ENCODE measurements at regions not wholly inside any gene's neighbourhood (a gene's known extent, or its start where the extent isn't known, plus 50 kb on each side); places are given as distances from the start of the nearest gene placed in this dataset.
"Not testable (repeated sequence)": the region's sequence is repeated elsewhere in the genome, so short reads cannot be mapped to it uniquely, and the experiment has no call there.

DNA sequence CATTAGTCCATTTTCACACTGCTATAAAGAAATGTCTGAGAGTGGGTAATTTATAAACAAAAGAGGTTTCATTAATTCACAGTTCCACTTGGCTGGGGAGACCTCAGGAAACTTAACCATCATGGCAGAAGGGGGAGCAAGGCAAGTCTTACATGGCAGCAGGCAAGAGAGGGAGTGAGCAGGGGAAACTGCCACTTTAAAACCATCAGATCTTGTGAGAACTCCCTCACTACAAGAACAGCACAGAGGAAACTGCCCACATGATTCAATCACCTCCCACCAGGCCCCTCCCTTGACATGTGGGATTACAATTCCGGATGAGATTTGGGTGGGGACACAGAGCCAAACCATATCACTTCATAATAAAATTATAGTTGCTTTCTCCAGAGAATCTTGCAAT lies 365.5 kb upstream of the ID2 start:
- no peak for DNase-seq (ENCODE audit: low read depth)

- no peak for DNase-seq (ENCODE audit: low read depth)
Measured at GRCh38 chr2:8317418-8317817, 364.4 kb upstream of the ID2 start.

- no peak for DNase-seq (ENCODE audit: low read depth)
Measured at GRCh38 chr2:8319219-8319618, 362.6 kb upstream of the ID2 start.

DNA sequence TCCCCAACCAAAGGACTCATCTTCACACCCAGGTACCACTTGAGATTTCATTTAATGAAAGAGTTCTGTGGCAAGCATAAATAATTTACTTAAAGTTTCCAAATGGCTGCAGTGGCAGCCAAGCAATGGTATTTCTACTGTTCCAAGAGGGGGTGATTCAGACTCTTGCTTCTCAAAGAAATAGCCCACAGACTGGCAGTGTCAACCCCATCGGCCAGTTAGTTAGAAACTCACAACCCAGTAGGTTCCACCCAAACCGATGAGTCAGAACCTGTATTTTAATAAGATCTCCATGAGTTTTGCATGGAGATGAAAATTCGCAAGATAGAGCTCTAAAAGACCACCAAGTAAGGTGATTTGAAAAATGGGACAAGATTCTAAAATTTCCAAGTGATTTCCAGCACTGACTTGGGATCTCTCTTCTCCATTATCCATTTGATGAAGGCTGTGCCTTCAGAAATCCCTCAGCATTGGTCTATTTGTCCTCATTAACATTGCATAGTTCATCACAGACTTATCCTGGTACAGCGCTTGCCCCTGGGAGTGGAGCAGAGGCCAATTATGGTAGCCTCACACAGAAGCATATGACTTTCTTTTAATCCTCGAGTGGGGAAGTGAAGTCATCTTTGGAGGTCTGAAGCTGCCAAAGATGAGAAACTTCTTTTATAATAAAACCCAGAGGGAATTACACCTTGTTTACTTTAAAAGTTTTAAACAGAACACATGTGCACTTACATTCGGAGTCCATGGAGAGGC lies 361.4 kb upstream of the ID2 start:
- DNase-seq (ENCODE audit: low read depth) = peak; percentile 13

DNA sequence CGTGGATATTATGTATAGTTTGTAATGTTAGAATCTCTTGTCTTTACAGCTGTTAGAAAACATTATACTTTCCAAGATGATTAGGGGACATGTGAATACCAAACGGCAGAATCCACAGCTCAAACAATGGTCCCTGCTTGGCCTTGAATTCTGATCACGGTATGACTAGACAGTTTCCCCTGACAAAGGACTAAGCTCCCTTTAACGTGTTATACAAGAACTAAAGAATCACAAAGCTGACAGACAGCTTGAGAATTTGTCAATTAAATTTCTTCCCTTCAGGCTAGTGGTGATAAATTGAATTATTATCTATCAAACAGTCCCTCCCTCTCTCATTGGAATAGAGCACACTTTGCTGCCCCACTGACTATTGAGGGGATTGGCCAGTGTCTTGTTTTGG lies 359.2 kb upstream of the ID2 start:
- DNase-seq (ENCODE audit: low read depth) = no peak

GRCh38 chr2:8324164-8324856 lies 357.5 kb upstream of the ID2 start:
- no peak for DNase-seq (ENCODE audit: low read depth)

- no peak for DNase-seq (ENCODE audit: low read depth)
Measured at GRCh38 chr2:8324901-8325300, 357.0 kb upstream of the ID2 start.

GRCh38 chr2:8327371-8328100 lies 354.3 kb upstream of the ID2 start:
- no peak for DNase-seq (ENCODE audit: low read depth)

- DNase-seq (ENCODE audit: low read depth) = no peak
Measured at GRCh38 chr2:8328217-8328616, 353.6 kb upstream of the ID2 start.

- no peak for DNase-seq (ENCODE audit: low read depth)
Measured at GRCh38 chr2:8329660-8330622, 351.9 kb upstream of the ID2 start.

- DNase-seq (ENCODE audit: low read depth) = no peak
Measured at GRCh38 chr2:8331068-8331467, 350.8 kb upstream of the ID2 start.

DNA sequence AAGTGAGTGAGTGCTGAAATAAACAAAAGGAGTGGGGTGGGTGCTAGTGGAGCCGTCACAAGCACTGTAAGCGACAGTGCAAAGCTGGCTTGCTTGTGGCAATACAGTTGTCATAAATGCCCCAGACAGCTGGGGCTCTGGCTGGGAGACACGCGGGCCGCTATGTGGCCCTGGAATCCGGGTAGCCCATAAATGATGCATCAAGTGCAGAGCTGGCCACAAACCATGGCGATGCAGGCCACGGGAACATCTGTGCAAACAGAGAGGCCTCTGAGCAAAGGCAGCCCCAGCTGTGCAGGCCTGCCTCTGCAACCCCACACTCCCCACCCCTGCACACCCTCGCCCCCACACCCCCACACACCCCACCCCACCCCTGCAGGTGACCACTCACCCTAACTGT lies 349.2 kb upstream of the ID2 start:
- DNase-seq (ENCODE audit: low read depth) = no peak

GRCh38 chr2:8333177-8333831 lies 348.6 kb upstream of the ID2 start:
- DNase-seq (ENCODE audit: low read depth) = no peak

DNA sequence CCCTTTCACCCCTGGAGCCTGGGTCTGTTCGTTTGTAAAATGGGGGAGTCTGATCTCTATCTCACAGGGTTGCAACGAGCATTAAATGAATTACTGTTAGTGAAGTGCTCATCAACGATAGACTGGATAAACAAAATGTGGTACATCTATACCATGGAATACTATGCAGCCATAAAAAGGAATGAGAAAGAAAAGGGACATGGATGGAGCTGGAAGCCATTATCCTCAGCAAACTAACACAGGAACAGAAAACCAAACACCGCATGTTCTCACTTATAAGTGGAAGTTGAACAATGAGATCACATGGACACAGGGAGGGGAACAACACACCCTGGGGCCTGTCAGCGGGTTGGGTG lies 348.0 kb upstream of the ID2 start:
- DNase-seq (ENCODE audit: low read depth) = not testable (repeated sequence)

DNA sequence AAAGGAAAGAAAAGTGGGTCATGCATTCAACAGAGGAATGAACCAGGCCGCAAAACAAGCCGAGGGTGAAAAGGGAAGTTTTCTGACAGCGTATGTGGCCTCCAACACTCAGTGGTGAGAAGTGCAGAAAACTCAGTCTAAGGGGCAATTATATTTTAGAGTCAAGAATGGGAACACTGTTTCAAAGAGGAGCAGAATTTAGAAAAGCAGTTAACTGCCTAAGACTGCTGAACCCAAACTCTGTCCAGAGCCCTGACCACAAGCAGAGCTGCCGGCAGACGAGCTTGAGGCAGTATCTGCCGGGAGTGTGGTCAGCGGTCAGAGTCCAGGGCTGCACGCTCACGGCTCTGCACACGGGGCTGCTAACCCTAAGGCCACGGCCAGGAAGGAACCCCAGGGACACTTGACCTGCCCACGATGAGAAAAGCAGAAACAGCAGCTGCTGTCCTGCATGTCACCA lies 347.0 kb upstream of the ID2 start:
- DNase-seq (ENCODE audit: low read depth) = no peak

DNA sequence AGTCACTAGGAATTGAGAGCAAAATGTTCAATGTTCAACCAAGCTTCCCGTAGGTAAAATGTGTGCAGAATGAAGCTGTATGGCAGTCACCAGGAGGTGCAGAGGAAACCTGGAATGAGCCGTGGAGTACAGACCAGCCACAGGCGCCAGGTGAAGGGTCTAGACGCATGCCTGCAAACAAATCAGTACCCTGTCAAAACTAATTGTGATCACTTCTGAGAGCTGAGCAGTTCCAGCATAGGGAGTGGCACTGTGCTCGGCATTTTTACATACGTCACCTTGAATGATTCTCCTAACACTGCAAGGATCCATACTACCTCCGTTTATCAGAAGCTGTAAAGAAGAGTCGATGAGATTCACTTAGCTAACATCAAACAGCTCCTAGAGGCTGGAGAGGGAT lies 346.1 kb upstream of the ID2 start:
- no peak for DNase-seq (ENCODE audit: low read depth)

DNA sequence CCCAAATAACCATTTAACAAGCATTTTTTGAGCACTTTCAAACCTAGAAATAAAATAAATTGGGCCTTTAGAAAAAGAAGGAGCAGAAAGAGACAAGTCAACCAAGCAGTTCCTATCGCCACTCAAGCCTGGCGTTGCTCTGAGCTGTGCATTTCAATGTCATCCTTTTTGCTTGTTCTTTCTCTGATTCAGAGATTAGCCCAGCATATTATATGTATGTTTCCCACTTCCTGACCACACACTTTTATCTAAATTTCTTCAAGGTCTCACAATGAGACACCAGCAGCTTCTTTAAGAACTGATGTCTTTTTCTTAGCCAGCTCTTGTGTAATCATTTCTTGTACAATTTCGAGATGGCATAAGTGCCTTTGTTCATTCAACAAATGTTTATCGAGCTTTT lies 344.5 kb upstream of the ID2 start:
- no peak for DNase-seq (ENCODE audit: low read depth)

DNA sequence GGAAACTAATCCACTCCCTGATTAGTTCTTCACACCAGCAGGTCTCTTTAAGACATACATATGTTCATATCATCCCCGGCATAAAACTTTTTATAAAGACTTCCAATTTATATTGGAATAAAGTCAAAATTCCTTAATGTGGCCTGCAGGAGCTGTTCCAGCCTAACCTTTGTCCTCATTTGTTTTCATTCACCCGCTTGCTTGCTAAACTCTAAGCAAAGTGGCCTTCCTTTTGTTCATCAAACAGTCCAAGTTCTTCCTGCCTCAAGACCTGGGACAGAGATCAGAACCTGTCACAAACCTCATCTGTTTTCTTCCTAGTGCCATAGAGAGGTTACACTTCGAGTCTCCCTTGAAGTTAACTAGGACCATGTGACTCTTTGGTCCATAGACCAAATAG lies 339.4 kb upstream of the ID2 start:
- DNase-seq (ENCODE audit: low read depth) = no peak

GRCh38 chr2:8343031-8343430 lies 338.8 kb upstream of the ID2 start:
- DNase-seq (ENCODE audit: low read depth) = no peak

- DNase-seq (ENCODE audit: low read depth) = no peak
Measured at GRCh38 chr2:8344144-8345097, 337.4 kb upstream of the ID2 start.

Measured in HT1080 (cell line).